GM19328 (cell line): ENCODE measurements at regions not wholly inside any gene's neighbourhood (a gene's known extent, or its start where the extent isn't known, plus 50 kb on each side); places are given as distances from the start of the nearest gene placed in this dataset.
"Not testable (repeated sequence)": the region's sequence is repeated elsewhere in the genome, so short reads cannot be mapped to it uniquely, and the experiment has no call there.

ENCODE experiments used
- ATAC-seq: cut with Tn5 transposase; IDR thresholded peaks from one replicate; pipeline ENCODE4 v1.9.1; 2021; ENCODE audit warnings: mild to moderate bottlenecking, moderate library complexity; ENCODE audit not compliant: unreplicated experiment

DNA sequence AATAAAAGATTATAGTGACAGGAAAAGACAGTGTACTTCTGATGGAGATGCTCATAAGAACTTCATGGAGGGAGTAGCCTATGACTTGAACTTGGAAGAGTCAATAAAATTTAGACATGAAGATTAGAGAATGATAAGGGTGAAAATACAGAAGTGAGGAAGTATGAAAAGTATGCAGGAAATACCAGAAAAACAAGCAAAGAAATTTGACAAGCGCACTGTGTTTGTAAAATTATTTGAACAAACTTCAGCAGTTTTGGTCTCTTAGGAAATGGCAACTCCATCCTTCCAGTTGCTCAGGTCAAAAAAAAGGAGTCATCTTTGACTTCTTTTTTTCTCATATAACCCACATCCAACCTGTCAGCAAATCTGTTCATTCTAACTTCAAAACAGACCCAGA is 864.0 kb upstream of the ZEB2 start:
- ATAC-seq: no peak

GRCh38 chr2:145380436-145381017 is 860.6 kb upstream of the ZEB2 start:
- ATAC-seq: no peak

DNA sequence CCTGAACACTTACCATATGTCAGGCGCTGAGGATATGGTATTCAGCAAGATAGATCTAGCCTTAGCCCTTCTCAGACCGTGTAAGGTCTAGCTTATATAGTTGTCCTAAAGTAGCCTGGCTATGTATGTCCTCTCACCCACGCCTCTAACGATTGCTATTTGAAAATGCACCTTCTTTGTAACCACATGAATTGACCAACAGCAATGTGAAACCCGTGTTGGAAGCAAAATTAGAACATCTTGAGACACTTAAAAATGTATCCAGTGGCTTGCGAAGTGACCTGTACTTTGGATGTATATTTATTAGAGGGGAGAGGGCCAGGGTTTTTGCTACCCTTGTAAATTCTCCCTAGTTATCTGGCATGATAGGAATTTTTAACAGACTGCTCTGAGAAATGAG is 860.0 kb upstream of the ZEB2 start:
- no peak for ATAC-seq

- no peak for ATAC-seq
Measured at GRCh38 chr2:145374165-145374564, 854.2 kb upstream of the ZEB2 start.

- ATAC-seq: not testable (repeated sequence)
Measured at GRCh38 chr2:145367334-145367733, 847.4 kb upstream of the ZEB2 start.

DNA sequence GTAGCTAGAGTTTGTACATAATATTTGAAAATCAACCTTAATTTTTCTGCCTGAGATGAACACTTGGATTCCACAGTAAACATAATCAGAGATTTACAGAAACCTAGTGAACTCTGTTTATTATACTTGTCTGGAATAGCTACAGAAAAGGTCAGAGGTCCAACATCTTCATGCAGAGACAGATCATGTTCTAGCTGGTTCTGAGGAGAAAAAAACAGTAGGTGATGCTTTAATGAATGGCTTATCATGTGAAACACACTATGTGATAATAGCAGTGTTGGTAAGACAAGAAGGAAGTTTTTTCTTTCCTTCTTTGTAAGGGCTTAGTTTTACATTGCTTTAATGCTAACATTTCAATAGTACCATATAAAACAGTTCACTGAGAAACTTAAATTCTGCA is 846.4 kb upstream of the ZEB2 start:
- no peak for ATAC-seq

GRCh38 chr2:145360129-145360790 is 840.3 kb upstream of the ZEB2 start:
- no peak for ATAC-seq

DNA sequence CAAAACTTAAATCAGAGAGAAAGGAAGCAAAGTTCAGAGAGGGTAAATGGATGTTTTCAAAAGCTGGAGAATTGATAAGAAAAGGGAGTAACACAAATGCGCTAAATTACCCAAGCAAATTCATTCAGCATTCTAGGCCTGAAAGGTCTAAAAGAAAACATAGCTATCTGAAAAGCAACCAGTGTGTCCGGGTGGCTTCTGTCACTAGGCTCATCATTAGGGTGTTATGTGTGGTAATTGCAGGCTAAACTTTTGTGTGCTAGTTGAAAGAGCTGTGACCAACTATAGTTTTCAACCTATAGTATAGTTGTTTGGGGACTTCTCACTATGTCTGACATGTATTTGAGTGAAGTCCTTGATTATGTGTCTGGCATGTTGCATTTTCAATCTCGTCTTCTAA is 839.6 kb upstream of the ZEB2 start:
- ATAC-seq: no peak

DNA sequence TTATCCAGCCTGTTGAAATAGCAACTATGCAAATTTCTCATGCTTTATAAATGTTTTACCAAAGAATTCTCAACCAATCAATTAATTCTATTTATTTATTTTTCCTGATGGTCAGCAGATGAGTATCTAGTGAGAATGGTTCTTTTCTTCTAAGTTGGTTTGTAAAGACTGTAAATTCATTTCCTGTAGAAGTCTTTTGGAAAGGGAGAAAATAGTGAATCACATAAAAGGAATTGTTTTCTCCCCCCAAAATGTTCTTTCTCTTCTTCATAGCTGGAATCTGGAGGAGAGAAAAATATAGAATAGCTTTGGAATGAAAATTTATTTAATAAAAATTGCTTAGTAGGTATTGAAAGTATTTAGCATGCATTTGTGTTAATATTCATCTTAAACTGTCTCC is 836.1 kb upstream of the ZEB2 start:
- no peak for ATAC-seq

- ATAC-seq: no peak
Measured at GRCh38 chr2:145352484-145352883, 832.6 kb upstream of the ZEB2 start.

- ATAC-seq: no peak
Measured at GRCh38 chr2:145351864-145352425, 832.0 kb upstream of the ZEB2 start.

DNA sequence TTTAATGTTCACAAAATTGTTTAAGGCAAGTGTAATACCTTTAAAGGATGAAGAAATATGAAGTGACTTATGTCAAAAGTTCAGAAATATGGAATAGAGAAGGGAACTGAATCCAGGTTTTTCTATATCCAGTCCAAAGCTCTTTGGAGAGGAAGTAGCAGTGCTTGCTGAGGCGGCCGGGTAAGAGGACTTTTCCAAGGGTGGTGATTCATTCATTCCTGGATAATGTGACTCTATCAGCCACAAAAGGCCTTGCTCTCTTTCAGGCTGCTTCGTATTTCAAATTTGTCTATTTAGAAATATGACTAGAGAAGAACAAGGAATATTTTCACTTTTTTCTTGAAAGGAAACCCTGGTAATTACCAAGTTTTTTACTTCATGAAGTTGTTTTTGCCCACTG is 830.1 kb upstream of the ZEB2 start:
- ATAC-seq: no peak

- ATAC-seq: no peak
Measured at GRCh38 chr2:145344076-145344724, 824.3 kb upstream of the ZEB2 start.

GRCh38 chr2:145343287-145343686 is 823.4 kb upstream of the ZEB2 start:
- ATAC-seq: no peak

- ATAC-seq: no peak
Measured at GRCh38 chr2:145341536-145341935, 821.6 kb upstream of the ZEB2 start.

- ATAC-seq: no peak
Measured at GRCh38 chr2:145339646-145340045, 819.7 kb upstream of the ZEB2 start.

- no peak for ATAC-seq
Measured at GRCh38 chr2:145332210-145332898, 812.4 kb upstream of the ZEB2 start.

GRCh38 chr2:145329971-145330370 is 810.1 kb upstream of the ZEB2 start:
- no peak for ATAC-seq

- no peak for ATAC-seq
Measured at GRCh38 chr2:145325485-145325884, 805.6 kb upstream of the ZEB2 start.

- ATAC-seq: no peak
Measured at GRCh38 chr2:145324748-145325147, 804.8 kb upstream of the ZEB2 start.

GRCh38 chr2:145323512-145323911 is 803.6 kb upstream of the ZEB2 start:
- ATAC-seq: no peak

DNA sequence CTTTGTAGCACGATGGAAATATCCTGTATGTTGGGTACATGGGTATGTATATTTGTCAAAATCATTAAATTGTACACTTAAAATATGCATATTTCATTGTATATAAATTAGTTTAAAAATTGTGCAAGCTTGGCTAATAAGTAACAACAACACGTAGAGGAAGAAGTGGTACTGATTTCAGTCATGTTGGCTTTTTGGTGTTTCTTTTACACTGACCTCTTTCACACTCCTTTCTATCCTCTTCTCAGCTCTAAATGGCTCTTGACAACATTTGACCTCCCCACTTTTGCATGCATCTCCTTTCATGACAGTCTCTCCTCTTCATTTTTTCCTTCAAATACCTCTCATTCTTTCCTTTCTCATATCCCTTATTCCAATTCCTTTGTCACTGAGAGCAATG is 801.4 kb upstream of the ZEB2 start:
- ATAC-seq: no peak
